Stimulated activated CD4-positive, alpha-beta T cell treated with anti-CD3 and anti-CD28 coated beads, Interleukin-2, amount 100 ng/mL, for 24 hours (primary cell): ENCODE measurements at regions not wholly inside any gene's neighbourhood (a gene's known extent, or its start where the extent isn't known, plus 50 kb on each side); places are given as distances from the start of the nearest gene placed in this dataset.
"Not testable (repeated sequence)": the region's sequence is repeated elsewhere in the genome, so short reads cannot be mapped to it uniquely, and the experiment has no call there.

Source experiments
- DNase-seq, 2 donors: peaks; one replicate each; pipeline ENCODE4 v3.0.0-alpha.2; 2020

- no peak for DNase-seq
Observed at GRCh38 chr13:44887515-44887914, 101.8 kb downstream of the NUFIP1 start.

- no peak for DNase-seq
Observed at GRCh38 chr13:44884076-44884729, 105.1 kb downstream of the NUFIP1 start.

- peak in 1 of 2 donors; percentile 10 for DNase-seq
Observed at GRCh38 chr13:44879452-44880058, 109.7 kb downstream of the NUFIP1 start.

- DNase-seq: peak in 1 of 2 donors; percentile 34
Observed at GRCh38 chr13:44876782-44877324, 112.4 kb downstream of the NUFIP1 start.

GRCh38 chr13:44874886-44875630, 114.2 kb downstream of the NUFIP1 start:
- no peak for DNase-seq

- DNase-seq: no peak
Observed at GRCh38 chr13:44874176-44874575, 115.1 kb downstream of the NUFIP1 start.

- no peak for DNase-seq
Observed at GRCh38 chr13:44873461-44873860, 115.8 kb downstream of the NUFIP1 start.

GRCh38 chr13:44872751-44873150, 116.5 kb downstream of the NUFIP1 start:
- no peak for DNase-seq

- DNase-seq: no peak
Observed at GRCh38 chr13:44870456-44870929, 118.8 kb downstream of the NUFIP1 start.

GRCh38 chr13:44869167-44869566, 120.1 kb downstream of the NUFIP1 start:
- no peak for DNase-seq

- no peak for DNase-seq
Observed at GRCh38 chr13:44868397-44868796, 120.9 kb downstream of the NUFIP1 start.

GRCh38 chr13:44867825-44868224, 121.4 kb downstream of the NUFIP1 start:
- DNase-seq: no peak

- no peak for DNase-seq
Observed at GRCh38 chr13:44866411-44866911, 122.8 kb downstream of the NUFIP1 start.

GRCh38 chr13:44865722-44866410, 123.4 kb downstream of the NUFIP1 start:
- DNase-seq: no peak

GRCh38 chr13:44863641-44864040, 125.6 kb downstream of the NUFIP1 start:
- not testable (repeated sequence) for DNase-seq

- DNase-seq: no peak
Observed at GRCh38 chr13:44860454-44860853, 128.8 kb downstream of the NUFIP1 start.

GRCh38 chr13:44857736-44858135, 131.5 kb downstream of the NUFIP1 start:
- DNase-seq: no peak

- no peak for DNase-seq
Observed at GRCh38 chr13:44857061-44857460, 132.2 kb downstream of the NUFIP1 start.

GRCh38 chr13:44855860-44856259, 133.4 kb downstream of the NUFIP1 start:
- DNase-seq: no peak

- DNase-seq: no peak
Observed at GRCh38 chr13:44854313-44855060, 134.8 kb downstream of the NUFIP1 start.

- no peak for DNase-seq
Observed at GRCh38 chr13:44853641-44854040, 135.6 kb downstream of the NUFIP1 start.
